ENCODE measurements at regions not wholly inside any gene's neighbourhood (a gene's known extent, or its start where the extent isn't known, plus 50 kb on each side); places are given as distances from the start of the nearest gene placed in this dataset.
"Not testable (repeated sequence)": the region's sequence is repeated elsewhere in the genome, so short reads cannot be mapped to it uniquely, and the experiment has no call there.

DNA sequence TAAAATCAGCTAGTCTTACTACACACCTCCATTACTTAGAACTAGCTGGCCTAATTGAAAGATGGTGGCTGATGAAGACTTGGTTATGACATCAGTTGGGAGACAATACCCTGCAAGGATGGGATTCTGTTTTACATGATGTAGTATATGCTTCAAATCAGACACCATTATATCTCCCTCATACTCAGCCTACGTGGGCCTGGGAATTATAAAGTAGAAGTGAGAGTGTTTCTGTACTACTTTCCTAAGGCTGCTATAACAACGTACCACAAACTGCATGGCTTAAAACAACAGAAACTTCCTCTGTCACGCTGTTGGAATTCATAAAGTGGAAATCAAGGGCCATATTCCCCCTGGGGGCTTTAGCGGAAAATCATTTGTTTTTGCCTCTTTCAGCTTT lies 190.4 kb downstream of the PAH start:
- no peak for DNase-seq

- no peak for DNase-seq
These were observed 194.9 kb downstream of the PAH start for GRCh38 chr12:102722147-102722546.

GRCh38 chr12:102708108-102708507 lies 208.9 kb downstream of the PAH start:
- DNase-seq, result no peak

DNA sequence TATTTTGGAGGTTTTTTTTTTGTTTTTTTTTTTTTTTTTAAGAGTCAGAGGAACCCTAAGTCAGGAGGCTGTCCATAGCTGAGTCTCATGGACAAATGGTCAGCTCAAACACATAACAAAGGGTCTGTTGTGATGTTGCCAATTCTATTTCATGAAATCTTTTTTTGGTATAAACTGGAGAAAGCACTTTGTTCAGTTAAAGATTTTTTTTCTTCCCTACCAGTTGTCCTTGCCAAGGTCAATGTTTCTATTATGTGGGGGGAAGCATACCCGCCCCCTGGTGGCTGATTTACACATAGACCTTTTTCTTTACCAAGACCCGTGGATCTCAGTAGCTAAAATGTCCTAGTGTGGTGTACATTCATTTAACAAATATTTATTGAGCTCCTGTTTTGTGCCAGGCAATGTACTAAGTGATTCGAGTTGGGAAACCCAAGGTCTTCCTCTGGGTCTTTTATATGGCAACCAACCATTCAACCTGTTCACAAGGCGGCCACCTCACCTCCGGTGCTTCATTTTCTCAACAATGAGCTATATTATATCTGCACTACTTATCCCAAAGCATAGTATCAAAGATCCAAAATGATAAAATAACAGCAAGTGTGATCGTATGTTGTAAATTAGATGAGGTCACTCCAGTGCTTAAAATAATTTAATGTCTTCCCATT lies 214.5 kb downstream of the PAH start:
- DNase-seq, result peak in 1 of 2 experiments; percentile 28

GRCh38 chr12:102696045-102696444 lies 215.7 kb upstream of the IGF1 start:
- DNase-seq, result no peak

GRCh38 chr12:102694903-102695302 lies 214.5 kb upstream of the IGF1 start:
- no peak for DNase-seq

GRCh38 chr12:102691773-102692555 lies 211.6 kb upstream of the IGF1 start:
- DNase-seq, result no peak

GRCh38 chr12:102690253-102690652 lies 209.9 kb upstream of the IGF1 start:
- no peak for DNase-seq

- DNase-seq, result no peak
These were observed 209.3 kb upstream of the IGF1 start for GRCh38 chr12:102689701-102690100.

DNA sequence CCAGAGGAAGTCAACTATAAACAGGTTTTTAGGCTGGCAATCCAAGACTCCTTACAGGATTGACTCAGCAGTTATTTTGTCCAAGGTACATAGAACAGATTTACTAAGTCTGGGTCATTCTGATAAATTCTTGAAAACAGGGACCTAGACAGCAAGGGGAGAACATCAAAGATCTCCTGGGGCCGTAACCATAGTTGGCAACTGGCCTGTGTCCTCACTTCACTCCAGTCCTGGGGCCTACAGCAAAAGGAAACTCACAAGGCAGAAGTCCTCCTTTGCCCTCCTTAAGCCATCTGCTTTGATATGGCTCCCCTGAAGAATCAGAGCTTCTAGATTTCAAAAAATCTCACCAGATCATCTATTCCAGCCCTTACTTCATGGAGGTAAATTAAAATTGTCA lies 207.2 kb upstream of the IGF1 start:
- DNase-seq, result no peak

- DNase-seq, result no peak
These were observed 205.5 kb upstream of the IGF1 start for GRCh38 chr12:102685841-102686240.

DNA sequence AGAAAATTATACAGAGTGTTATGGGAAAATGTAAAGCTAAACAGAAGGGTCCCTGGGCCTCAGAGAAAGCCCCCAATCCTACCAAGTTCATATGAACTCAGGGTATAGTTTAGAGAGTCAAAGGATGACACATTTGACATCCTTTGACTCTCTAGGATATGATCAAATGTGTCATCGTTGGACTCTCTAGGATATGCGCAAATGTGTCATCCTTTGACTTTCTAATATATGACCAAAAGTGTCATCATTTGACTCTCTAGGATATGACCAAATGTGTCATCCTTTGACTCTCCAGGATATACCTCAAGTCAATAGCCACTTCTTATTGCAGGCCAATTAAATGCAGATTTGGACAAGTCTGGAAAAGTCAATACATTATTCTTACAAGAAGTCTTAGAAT lies 204.8 kb upstream of the IGF1 start:
- DNase-seq, result no peak

DNA sequence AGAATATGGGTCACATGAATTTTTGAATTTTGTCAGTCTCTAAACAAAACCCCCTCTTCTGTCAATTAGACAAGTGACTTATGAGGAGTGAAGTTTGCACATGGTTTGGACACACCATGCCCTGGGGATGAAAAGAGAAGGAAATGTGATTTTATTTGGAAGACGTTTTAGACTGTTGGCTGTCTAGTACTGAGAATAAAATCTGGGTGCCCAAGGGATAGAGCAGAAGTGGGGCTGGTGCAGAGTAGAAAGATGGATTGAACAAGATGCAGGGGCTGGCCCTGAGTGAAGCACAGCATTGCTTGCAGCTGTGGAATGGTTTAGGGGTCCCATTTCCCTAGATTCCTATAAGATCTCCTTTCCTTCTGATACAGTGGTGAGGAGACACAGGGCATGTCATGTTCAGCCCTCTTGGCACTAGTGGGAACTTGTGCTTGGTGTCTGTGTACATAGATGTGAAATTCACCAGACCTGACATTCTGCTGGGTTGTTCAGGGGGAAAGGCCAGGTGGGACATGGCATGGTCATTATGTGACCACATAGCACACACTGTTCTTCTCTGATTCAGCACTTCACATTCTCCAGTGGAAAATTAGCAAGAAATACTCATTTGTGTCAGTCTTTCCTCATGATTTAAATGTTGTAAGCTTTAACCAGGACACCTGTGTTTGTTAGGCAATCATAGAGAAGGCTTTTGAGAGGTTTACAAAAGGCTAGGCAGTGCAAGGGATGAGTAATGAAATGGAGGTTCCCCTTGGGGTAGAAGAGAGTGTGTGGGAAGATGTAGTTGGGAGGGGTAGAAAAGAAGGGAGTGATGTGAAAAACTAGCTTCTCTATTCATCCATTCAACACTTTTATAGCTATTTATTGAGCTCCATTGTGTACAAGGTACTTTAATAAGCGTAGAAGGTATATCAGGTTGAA lies 202.3 kb upstream of the IGF1 start:
- no peak for DNase-seq

GRCh38 chr12:102681747-102682146 lies 201.4 kb upstream of the IGF1 start:
- DNase-seq, result no peak

DNA sequence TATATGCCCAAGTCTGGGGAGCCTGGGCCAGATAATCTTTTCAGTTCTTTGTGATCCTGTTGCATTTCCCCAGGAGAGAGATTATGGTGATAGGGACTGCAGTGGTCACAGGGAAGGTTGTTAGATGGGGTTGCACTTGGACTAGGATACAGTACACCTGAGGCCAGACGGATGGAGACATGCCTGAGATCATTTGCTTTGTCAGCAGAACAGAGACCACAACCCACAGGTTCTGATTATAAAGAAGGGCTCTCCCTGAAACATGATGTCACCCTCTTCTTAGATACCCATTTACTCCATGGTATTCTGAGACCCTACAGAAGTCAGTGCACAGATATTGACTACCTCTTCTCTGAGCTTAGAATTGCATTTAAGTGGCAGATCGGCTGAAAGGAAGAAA lies 200.9 kb upstream of the IGF1 start:
- no peak for DNase-seq

- DNase-seq, result no peak
These were observed 199.9 kb upstream of the IGF1 start for GRCh38 chr12:102680304-102680703.

DNA sequence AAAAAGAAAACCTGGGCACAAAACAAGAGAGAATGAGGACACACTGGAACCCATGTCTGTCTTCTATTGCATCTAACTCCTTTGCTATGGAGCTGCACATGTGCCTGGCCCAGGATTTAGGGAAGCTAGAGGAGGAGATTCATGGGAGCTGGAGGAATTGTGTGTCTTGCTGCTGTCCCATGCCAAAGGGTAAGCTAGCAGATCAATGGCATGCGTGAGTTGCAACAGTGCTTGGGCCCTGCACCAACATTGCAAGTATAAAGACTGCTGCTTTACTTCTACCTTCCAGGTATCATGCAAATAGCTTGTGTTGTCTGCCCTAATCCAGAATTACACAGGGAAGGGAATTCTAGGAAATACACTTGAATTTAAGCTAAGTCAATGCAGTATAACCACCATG lies 196.4 kb upstream of the IGF1 start:
- no peak for DNase-seq

DNA sequence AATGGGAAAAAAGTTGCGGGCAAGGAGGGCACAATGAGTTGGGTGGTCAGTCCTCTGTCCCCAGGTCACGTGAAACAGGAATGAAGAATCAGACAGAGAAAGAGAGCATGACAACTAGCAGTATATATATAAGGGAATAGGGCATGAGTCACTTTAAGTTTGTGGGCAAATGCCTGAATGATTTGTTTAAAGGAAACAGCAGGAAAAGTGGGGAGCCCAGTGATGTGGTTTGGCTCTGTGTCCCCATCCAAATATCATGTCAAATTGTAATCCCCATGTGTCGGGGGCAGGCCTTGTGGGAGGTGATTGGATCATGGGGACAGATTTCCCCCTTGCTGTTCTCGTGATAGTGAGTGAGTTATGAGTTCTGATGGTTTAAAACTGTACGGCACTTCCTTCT lies 195.3 kb upstream of the IGF1 start:
- DNase-seq, result no peak

DNA sequence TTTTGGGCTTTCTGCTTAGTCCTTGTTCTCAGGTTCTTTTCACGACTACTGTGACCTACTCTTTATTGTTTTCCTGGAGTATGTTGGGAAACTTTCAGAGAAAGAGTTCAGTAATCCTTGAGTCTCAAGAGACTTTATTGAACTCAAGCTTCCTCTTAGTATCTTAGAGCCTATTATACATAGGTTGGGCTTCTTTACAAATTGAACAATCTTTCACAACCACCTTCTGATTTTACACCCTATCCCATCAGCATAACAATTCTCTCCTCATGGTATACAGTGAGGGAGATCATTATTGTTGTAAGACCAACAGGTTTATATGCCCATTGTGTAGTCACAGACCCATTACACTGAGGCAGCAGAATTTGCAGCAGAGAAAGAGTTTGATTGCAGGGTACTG lies 193.2 kb upstream of the IGF1 start:
- DNase-seq, result no peak

GRCh38 chr12:102672212-102672611 lies 191.8 kb upstream of the IGF1 start:
- DNase-seq, result not testable (repeated sequence)

GRCh38 chr12:102669056-102669455 lies 188.7 kb upstream of the IGF1 start:
- no peak for DNase-seq

DNA sequence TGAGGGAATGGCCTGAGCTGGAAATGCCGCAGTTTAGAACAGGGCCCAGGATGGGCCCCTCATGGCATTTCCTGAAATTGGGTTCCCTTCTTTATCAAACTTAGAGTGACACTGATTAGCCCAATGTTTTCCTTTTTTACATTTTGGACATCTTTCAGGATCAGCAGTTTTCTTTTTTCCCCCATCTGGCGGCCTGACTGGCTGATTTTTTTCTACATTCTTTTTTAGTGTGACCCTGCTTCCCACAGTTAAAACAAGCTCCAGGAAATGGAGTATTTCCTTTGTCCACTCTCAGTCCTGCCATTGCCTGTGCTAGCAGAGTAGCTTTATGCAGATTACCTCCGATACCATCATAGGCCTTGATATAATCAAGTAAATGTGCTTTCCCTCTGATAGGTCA lies 185.8 kb upstream of the IGF1 start:
- DNase-seq, result not testable (repeated sequence)

DNA sequence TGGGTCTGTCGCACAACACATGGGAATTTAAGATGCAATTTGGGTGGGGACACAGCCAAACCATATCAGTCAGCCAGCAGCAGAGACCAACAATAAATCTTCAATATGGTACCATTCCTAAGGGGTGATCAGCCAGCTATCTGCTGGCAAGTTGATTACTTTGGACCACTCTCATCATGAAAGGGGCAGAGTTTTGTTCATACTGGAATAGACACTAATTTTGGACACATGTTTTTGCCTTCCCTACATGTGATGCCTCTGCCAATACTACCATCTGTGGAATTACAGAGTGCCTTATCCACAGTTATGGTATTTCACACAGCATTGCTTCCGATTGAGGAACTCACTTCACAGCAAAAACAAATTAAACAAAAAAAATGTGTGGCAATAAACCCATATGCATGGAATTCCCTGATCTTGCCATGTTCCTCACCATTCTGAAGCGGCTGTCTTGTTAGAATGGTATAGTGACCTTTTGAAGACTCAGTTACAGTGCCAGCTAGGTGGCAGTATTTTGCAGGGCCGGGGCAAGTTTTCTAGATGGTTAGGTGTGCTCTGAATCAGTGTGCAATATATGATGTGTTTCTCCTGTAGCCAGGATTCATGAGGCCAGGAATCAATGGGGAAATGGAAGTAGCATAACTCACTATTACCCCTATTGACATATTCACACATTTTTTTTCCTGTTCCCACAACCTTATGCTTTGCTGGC lies 179.0 kb upstream of the IGF1 start:
- DNase-seq, result peak in 1 of 2 experiments; percentile 3
